ENCODE measurements at regions not wholly inside any gene's neighbourhood (a gene's known extent, or its start where the extent isn't known, plus 50 kb on each side); places are given as distances from the start of the nearest gene placed in this dataset.

GRCh38 chr5:14009575-14009974, 65.1 kb upstream of the DNAH5 start:
- Histone ChIP-seq H3K4me3 (ENCODE audit: low read depth in 1 of 3, low read length in 3 of 3) (no peak overlapping the region), H3K9ac (ENCODE audit: low read depth in 1 of 2, low read length in 2 of 2) (no peak overlapping the region), H3K27ac (ENCODE audit: low read depth in 1 of 2, low read length in 2 of 2) (peak overlapping the region; percentile 33 to 63), H3K36me3 (ENCODE audit: control insufficient read depth in 4 of 4, insufficient read depth in 3 of 4, low read depth in 1 of 4, low read length in 3 of 4) (no peaks in the 10 kb centered on the region), H3K9me3 (ENCODE audit: control insufficient read depth in 4 of 4, low read length in 3 of 4) (no peaks in the 10 kb centered on the region), H3K27me3 (ENCODE audit: control insufficient read depth in 4 of 4, insufficient read depth in 4 of 4, low read length in 3 of 4) (no peaks in the 10 kb centered on the region), H3K4me1 (ENCODE audit: control insufficient read depth in 4 of 4, insufficient read depth in 4 of 4, low read length in 3 of 4) (peaks cover 2 to 24% (median 13%) of the 10 kb centered on the region in 4 donors)
- 50% methylated on average over 2 of the region's 2 CpGs for WGBS
- DNase-seq (ENCODE audit: low spot score), result no peak
- TF ChIP-seq HNF4A (conservative IDR thresholded peaks at IDR 0.05) (no peak), MAX (IDR thresholded peaks at IDR 0.05) (no peak), FOXA2 (IDR thresholded peaks at IDR 0.05) (no peak), CTCF (IDR thresholded peaks at IDR 0.05; ENCODE audit: low read depth, low read length, missing input control) (no peak), JUND (IDR thresholded peaks at IDR 0.05) (no peak), NR2F2 (IDR thresholded peaks at IDR 0.05) (no peak), SP1 (IDR thresholded peaks at IDR 0.05) (no peak), EGR1 (IDR thresholded peaks at IDR 0.05; ENCODE audit: low read depth in 2 of 2) (no peak), TAF1 (conservative IDR thresholded peaks at IDR 0.05) (no peak), FOXA1 (IDR thresholded peaks at IDR 0.05) (no peak), RXRA (IDR thresholded peaks at IDR 0.05) (no peak), YY1 (IDR thresholded peaks at IDR 0.05) (no peak), GABPA (IDR thresholded peaks at IDR 0.05 in 1 of 2, conservative IDR thresholded peaks at IDR 0.05 in 1 of 2) (no peak), ZBTB33 (IDR thresholded peaks at IDR 0.05) (no peak), ATF3 (IDR thresholded peaks at IDR 0.05) (no peak), HNF4G (IDR thresholded peaks at IDR 0.05) (no peak), RAD21 (IDR thresholded peaks at IDR 0.05) (no peak), REST (IDR thresholded peaks at IDR 0.05) (no peak)
